Tongue (tissue), 1 donor: ENCODE measurements at regions not wholly inside any gene's neighbourhood (a gene's known extent, or its start where the extent isn't known, plus 50 kb on each side); places are given as distances from the start of the nearest gene placed in this dataset.
A peak's percentile ranks its signal among the peaks of the same experiment; 100 is the strongest.

Experiments used
- DNase-seq: peaks from one replicate; pipeline ENCODE4 v3.0.0-alpha.2; 2015

DNA sequence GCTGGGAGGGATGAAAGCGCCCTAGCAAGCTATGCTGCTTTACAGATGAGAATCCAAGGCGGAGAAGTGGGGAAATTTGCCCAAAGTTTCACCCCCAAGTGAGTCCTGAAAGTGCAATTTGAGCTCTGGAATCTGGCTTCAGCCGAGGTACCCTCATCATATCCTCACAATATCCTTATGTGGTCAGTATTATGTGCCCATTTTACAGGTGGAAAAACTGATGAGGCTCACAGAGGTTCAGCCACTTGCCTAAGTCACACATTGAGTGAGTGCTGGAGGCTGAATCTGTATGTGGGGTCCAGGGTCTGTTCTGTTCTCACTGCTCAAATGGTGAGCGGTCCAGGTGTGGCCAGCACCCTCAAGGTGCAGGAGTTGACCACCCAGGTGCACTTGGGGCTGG lies 85.3 kb downstream of the MATN1 start:
- no peak for DNase-seq

DNA sequence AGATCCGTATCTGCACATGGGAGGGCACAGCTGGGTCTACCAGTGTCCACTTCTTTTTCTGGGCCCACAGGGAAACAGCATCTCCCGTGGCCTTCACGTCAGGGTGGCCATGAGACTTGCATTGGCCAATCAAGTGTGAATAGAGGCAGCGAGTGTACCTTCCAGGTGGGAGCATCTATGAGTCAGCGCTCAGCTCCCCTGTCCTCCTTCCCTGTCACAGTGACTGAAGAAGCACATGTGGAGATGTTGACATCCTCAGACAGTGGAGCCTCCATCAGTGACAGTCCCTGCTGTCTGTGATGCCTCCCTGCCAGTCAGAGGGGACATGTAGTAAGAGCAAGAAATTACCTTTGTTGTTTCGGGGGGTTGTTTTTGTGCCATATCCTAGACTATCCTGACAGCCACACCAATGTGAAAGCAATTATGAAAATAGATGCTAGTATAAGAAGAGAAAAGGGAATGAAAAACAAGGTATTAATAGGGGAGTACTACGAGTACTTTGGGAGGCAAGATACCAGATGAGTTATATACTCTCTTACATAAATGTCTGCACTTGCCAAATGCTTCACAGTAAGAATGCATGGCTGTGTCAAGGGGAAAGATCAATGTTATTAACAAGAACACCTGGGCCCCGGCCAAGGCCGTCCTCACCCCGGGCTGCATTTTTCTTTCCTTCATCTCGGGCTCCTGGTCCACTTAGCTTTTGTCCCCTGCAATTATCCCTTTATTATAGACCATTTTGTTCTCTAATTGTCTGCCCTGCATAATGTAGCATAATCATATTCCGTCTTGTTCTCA lies 86.0 kb downstream of the MATN1 start:
- DNase-seq, result no peak

DNA sequence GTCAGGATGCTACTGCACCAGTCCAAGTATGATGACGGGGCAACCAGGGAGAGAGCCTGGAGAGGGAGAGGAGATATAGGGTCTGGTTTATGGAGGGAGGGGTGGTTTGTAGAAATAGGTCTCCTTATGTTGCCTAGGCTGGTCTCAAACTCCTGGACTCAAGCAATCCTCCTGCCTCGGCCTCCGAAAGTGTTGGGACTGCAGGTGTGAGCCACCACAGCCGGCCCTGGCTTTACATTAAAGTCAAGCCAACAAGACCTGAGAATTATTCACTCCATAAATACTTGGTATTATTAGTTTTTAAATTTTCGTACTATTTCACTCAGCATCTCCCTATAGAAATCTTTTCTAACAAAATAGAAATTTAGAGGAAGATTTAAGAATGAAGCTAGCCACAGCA lies 86.8 kb downstream of the MATN1 start:
- DNase-seq, result no peak

DNA sequence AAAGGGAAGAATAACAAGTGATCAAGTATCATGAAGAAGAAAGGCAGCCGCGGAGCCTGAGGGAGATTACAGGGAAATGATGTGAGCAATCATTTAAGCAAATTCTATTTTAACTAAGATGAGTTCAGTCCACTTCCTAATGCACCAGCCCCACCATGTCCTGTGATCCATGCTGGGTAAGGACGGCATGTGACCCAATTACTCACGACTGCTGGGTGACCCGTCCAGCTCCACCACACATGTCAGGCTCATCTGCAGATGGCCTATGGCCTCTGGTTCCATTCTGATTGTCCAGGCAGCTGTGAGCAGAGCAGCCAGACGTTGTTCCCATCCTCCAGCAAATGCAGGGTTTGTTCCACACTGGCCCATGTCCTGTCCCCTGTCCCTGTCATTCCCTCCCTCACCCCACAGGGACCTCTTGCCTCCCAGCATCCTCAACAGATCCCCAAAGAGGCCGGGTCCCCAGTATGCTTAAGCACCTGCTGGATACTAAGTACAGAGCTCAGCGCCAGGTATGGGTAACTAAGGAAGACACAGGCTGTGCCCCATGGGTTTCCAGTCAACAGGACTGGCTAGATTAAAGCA lies 87.9 kb downstream of the MATN1 start:
- no peak for DNase-seq

DNA sequence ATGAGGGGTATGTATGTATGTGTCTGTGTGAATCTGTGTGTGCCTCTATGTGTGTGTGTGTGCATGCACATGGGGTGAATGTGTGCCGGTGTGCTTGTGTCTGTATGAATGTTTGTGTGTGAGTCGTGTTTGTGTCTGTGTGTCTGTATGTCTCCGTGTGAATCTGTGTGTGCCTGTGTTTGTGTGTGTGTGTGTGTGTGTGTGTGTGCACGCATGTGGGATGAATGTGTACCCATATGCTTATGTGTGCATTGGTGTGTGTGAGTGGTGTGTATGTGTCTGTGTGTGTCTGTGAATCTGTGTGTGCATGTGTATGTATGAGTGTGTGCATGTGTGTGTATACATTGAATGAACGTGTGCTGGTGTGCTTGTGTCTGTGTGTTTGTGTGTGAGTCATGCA lies 88.9 kb downstream of the MATN1 start:
- no peak for DNase-seq

DNA sequence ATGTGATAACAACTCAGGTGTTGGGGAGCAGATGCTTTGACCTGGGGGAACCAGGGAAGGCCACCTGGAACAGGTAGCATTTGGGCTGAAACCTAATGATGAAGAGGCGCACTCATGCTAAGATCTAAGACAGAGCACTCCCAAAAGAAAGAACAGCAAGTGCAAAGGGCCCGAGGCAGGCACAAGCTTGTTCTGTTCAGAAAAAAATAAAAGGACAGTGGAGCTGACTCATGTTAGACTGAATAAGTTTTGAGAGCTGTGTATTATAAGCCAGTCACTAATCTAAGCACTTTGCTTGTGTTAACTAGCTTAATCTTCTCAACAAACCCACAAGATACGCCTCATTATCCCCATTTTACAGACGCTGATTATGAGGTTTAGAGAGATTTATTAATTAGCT lies 90.1 kb downstream of the MATN1 start:
- no peak for DNase-seq

DNA sequence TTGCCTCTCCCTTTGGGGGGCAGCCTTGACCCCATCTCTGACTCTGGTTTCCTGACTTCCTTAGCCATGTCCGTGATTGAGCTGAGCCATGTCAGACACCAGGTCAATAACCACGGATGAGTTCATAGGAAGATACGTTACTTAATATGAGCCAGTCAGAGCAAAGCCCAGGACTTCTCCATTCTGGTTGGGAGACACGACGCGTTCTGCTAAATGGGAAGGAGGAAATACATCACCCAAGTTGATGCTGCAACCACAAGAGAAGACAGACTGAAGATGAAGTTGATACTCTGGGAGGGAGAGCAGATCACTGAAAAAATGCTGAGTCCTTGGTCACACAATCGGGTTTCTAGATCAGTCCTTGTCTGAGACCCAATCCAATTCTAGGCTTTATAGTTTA lies 90.9 kb downstream of the MATN1 start:
- no peak for DNase-seq

DNA sequence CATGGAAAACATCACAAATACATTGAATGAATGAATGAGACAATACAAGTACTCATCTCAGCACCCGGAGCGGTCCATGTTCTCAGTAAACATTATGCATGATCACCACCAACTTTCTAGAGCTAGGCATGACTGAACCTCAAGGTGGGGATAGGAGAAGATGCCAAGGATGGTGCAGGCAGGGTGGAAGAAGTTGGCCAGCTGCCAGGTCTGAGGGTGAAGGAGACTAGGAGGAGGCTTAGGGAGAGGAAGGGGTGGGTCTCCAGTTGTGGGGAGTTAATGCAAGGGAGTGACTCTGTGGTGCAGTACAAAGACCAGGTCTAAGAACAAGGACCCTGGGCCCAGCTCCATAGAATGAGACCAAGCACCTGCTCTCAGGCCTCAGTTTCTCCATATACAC lies 91.7 kb downstream of the MATN1 start:
- DNase-seq, result no peak

DNA sequence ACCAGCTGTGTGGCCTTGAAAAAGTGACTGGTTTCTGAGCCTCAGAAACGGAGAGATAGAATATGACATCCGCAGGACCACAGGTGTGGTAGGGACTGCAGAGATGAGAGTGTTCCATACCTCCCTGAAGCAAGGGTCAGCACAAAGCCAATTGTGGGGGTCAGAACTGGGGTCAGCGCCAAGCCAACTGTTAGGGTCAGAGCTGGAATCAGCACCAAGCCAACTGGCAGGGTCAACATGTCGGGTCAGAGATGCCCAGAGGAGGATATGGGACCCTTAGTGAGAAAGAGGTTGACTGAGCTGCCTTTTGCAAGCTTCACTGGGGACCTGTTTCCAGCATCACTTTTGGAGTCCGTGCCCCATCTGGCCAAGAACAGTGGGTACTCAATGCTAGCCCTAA lies 93.9 kb downstream of the MATN1 start:
- no peak for DNase-seq

DNA sequence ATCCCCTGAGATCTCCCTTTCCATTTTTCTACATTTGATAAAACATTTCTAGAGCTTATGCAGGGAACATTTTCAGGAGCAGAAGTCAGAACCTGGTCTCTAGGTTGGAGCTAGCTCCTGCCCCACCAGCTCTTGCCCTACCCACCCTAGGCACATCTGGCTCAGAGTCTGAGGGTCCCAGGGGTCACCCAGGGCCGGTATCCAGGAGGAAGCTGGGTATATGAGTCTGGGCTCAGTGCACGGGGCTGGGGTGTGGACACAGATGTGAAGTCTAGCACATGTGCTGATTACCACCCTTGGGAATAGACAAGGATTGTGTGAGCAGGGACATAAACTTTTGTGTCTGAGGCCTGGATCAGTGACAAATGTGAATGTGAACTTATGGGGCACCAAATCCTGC lies 95.4 kb downstream of the MATN1 start:
- no peak for DNase-seq

DNA sequence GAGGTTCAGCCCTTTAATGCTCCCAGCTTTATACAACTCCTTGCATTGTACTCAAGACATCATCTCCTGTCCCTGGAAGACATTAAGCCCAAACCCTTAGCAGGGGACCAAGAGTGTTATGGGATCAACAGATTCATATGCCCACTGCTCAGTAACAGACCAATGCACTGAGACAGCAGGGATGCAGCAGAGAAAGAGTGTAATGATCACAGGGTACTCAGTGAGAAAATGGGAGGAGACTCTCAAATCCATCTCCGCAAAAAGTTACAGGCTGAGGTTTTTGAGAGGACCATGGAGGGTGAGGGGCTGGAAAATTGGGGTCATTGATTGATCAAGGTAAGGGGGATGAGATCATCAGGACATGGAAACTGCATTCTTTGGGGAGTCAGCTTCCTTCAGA lies 96.2 kb downstream of the MATN1 start:
- DNase-seq, result no peak

DNA sequence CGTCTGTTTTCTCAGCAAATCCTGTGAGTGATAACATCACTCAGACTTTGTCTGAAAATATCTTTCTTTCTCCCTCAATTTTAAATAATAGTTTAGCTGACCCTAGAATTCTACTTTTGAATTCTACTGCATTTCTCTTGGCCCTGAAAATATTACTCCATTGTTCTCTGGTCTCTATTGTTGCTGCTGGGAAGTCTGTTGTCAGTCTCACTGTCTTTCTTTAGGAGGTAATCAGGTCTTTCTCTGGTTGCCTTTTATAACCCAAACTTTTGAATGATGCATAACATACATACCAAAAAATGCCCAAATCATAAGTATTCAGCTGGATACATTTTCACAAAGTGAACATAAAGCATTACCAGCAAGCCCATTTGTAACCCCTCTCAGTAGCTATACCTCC lies 100.0 kb downstream of the MATN1 start:
- DNase-seq, result no peak

DNA sequence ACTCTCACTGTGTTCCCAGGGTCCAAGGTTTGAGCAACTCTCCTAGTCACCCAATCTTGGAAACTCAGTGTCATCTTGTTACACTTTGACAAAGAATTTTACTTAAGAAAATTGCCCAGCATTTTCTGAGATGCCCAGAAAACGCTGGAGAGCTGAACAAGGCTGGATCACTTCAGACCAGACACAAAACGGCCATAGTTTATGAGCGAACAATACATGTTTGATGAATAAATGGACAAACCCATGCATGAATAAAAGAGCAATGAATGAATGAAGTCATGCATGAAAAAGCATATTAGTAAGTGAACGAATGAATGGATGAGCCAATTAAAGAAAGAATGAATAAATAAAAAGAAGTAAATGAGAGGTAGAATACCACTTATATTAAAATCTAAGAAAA lies 103.8 kb downstream of the MATN1 start:
- no peak for DNase-seq

DNA sequence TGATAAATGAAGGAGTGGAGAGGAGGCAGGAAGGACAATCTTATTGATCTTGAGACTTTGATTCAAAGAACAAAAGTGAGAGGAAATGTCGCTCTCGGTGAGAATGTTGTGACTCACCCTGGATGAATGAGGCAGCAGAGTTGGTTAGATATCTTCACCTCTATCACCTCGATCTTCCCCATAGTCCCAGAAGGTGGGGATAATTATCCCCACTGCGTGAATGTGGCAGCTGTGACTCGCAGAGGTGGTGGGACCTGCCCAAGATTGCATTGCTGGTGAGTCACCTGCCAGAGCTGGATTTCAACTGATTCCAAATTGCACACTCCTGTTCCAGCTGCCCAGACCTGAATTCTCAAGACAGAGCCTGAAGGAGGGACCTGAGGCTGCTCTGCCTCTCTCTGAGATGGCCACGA lies 105.0 kb downstream of the MATN1 start:
- no peak for DNase-seq

DNA sequence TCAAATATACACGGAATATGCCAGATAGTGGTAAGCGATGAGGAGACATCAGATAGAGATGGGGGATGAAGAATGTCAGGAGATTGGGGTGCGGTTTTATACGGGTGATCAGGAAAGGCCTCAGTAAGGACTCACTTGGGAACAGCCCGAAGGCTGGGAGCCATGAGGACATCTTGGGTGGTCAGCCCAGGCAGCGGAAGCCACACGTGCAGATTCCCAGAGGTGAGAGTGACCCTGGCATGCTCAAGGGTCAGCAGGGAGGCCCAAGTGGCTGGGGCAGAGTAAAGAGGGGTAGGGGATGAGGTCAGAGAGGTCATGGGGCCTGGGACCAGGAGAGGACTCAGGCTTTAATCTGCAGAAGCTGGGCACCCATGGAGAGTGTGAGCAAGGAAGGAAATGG lies 106.6 kb downstream of the MATN1 start:
- DNase-seq, result no peak

DNA sequence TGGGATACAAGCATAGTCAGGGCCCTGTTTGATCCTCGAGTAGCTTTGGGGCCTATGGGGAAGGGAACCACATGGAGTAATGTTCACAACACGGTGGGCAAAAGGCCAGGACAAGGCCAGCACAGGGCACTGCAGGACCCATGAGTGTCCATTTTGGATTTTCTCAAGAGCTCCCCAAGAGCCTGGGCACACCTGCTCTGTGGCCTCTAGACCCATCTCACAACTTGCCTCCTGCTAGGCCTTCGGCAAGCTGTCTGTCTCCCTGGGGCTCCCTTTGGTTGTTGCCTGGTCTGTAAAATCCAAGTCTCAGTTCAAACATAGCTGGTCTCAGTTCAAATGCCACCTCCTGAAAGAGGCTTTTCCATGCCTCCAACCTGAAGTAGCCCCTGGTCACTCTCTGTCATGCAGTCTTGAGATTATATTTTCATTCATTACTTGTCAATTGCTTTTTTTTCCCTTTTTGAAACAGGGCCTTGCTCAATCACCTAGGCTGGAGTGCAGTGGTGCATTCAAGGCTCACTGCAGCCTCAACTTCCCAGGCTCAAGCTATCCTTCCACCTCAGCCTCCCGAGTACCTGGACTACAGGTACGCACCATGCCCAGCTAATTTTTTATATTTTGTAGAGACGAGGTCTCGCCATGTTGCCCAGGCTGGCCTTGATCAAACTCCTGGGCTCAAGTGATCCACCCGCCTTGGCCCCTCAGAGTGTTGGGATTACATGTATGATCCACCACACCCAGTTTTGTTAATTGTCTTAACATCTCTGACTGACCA lies 107.4 kb downstream of the MATN1 start:
- DNase-seq, result no peak

DNA sequence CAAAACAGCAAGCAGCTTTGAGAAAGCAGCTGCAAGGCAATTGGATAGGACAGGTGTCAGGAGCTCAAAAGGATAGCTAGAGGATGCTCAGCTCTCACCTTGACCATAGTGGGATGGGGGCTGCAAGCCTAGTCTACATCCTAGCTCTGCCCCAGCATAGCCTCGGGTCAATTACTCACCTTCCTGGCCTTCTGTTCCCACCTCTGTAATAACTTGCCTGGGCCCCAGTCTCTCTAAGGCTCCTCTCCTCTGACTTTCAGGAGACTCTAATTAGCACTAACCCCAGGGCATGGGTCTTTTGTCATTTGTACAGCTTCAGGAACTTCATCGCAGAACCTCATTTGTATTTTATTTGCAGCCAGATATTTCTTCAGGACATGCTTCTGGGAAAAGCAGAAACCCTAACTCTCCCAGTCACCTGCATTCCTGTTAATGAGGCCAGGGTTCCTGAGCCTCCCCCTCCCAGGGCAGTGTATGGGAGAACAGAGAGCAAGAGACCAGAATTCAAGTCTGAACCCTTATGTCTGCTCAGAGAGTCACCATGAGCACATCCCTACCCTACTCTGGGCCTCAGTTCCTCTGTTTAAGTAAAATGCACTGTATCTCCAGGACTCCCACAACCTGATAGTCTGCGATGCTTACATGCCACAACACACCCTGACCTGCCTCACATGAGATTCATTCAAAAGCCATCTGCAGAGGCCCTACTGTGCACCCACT lies 108.1 kb downstream of the MATN1 start:
- DNase-seq, result no peak

DNA sequence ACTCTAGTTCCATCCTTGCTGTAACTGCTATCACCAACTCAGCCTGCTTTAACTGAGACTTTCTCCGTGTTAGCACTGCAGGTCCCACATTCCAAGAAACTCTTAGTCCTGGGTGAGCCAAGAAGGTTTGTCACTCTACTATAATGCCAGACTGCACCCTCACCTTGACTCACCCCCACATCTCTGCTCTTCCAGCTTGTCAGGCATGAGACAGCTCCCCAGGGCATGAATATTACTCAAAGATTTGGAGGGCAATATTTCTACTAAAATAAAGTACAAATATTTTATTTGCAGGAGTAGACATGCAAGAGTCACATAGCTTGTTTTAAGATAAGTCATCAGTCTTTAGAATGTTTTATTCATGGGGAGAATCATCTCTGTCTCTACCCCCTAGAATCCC lies 110.2 kb downstream of the MATN1 start:
- DNase-seq, result no peak

DNA sequence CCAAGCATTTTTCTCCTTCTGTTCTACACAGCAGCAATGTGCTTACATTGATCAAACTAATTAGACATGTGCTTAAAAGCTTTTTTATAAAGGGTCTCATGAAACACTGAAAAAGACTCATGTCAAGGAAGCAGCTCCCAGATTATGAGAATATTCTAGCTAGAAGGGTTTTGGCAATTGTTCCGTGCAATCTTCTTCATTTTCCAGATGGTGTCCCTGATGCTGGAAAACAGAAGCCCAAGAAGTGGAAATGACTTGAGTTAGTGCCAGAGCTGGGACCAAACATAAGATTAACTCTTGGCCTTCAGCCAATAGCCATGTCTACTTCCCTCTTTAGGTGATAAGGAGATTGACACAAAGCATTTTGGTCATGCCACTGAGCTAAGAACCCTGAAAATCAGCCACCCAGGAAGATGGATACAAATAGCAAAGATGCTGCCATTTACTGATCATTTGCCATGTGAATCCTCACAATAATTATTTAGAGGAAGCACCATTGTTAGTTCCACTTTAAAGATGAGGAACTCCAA lies 110.8 kb downstream of the MATN1 start:
- DNase-seq, result no peak

DNA sequence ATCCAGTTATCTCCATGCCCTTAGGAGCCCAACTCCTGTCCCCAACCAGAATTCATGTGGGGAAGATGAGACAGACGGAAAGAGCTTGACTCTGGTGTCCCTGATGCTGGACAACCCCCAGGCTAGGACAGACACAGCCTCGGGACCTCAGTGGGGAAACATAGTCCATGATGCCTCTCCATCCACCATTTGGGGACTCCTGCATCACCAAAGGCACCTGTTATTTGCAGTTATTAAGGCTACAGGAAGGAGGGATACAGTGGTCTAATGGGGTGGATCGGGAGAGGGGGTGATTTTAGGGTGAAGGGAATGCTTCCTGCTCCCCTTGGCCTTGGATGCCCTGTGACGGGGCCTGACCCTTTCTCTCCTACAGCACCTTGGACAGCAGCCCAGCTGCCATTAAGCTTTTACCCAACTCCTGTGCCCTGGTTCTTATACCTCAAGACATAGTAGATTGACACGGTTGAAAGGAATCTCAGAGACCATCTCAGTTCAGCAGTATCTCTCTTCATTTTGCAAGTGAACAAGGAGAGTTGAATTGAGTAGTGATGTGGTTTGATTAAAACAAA lies 111.6 kb downstream of the MATN1 start:
- peak; percentile 9 for DNase-seq

DNA sequence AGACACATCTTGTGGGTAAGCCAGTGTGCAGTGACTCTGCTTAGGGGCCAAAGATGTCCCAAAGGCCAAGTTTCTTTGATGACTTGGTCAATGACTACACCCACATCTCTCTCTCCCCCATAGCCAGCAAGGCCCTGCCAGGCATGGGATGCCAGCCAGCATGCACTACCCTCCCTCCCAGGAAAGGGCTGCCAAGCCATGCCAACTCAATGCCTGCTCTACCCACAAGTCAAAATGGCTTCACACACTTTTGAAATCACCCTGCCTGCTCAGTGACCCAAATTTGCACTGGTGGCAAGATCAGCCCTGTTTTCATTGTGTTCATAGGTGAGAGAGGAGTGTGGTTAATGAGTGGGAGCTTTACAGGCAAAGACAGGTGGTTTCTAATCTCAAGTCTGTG lies 112.5 kb downstream of the MATN1 start:
- DNase-seq, result no peak

DNA sequence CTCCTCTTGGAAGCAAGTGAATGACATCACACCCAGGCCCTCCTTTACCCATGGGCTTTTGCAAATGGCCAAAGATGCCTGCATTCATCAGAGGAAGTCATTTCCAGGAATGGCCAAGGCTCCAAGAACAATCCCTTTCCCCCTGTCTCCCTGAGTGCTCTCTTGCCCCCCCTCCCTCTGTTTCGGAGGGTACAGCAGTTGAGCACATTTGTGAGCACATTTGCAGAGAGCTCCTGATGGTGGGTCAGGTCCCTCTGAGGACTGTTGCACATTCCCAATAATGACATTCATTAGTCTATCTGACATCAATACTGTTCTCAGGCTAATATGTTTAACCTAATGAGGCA lies 113.4 kb downstream of the MATN1 start:
- no peak for DNase-seq
